AG04449 (cell line): ENCODE measurements at regions not wholly inside any gene's neighbourhood (a gene's known extent, or its start where the extent isn't known, plus 50 kb on each side); places are given as distances from the start of the nearest gene placed in this dataset.

ENCODE experiments used
- CTCF ChIA-PET: fragments of 350-600 bp; formaldehyde crosslinking; extraction: SDS; loops from one replicate; lab custom pipeline; 2021; ENCODE audit warnings: antibody characterized with exemption; lab: Yijun Ruan, JAX
- POLR2A ChIA-PET: fragments of 400-600, 350-600 bp; formaldehyde crosslinking; extraction: SDS; loops from one replicate; lab custom pipeline; 2020; ENCODE audit warnings: antibody characterized with exemption, inconsistent platforms; lab: Yijun Ruan, JAX
- DNase-seq: peaks from one replicate; pipeline ENCODE4 v3.0.0-alpha.2; 2010; ENCODE audit warnings: low read depth, low spot score
- H3K4me3 ChIP-seq: 2 replicates; pipeline ENCODE4 v1.5.1; 2011; ENCODE audit warnings: low read depth, mild to moderate bottlenecking, control low read depth, low read length
- CTCF ChIP-seq: IDR thresholded peaks from one replicate; pipeline ENCODE4 v1.5.1; 2011; ENCODE audit warnings: mild to moderate bottlenecking, moderate library complexity, low read length, control low read depth, inconsistent platforms; ENCODE audit not compliant: insufficient read depth; ENCODE audit errors: missing control alignments

DNA sequence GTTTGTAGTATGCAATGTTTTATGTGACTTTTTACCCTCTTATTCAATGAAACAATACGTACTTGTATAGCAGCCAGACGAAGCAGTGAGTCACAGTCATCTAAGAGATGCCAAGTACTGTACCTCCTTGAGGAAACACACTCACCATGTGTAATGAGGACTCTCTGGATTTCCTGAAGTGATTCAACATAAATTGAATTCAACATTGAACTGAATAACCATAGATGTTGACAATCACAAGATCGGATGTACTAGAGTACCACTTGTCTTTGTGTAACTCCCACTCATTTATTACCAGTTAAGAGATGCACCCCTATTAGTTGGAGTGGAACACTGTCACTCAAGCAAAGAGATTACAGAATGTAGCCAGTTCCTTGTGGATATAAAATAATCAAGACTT is 175.2 kb upstream of the HMGA2 start:
- ChIA-PET POLR2A (interaction anchor here (0.6 to 1.2 kb wide), 3 partner anchors 8 to 178 kb away, joined by 3 to 5 read pairs (median 3); no protein-coding TSS in a partner anchor), CTCF (interaction anchor here (1.1 to 1.7 kb wide), 3 partner anchors 9 to 47 kb away, joined by 3 to 4 read pairs (median 4); no protein-coding TSS in a partner anchor)
- DNase-seq = peak; percentile 98
- TF ChIP-seq CTCF = no peak
- H3K4me3 ChIP-seq = no peak overlapping the region

- DNase-seq = no peak
- ChIA-PET POLR2A (no interaction called here), CTCF (no interaction called here)
- H3K4me3 ChIP-seq = no peak overlapping the region
- no peak for TF ChIP-seq CTCF
Observed at GRCh38 chr12:65651060-65651459, 173.2 kb upstream of the HMGA2 start.

GRCh38 chr12:65653321-65653720 is 171.0 kb upstream of the HMGA2 start:
- H3K4me3 ChIP-seq = no peak overlapping the region
- ChIA-PET POLR2A (no interaction called here), CTCF (no interaction called here)
- no peak for TF ChIP-seq CTCF
- no peak for DNase-seq

- no peak for DNase-seq
- ChIA-PET CTCF (no interaction called here), POLR2A (no interaction called here)
- no peak overlapping the region for H3K4me3 ChIP-seq
- TF ChIP-seq CTCF = no peak
Observed at GRCh38 chr12:65653946-65654629, 170.2 kb upstream of the HMGA2 start.

DNA sequence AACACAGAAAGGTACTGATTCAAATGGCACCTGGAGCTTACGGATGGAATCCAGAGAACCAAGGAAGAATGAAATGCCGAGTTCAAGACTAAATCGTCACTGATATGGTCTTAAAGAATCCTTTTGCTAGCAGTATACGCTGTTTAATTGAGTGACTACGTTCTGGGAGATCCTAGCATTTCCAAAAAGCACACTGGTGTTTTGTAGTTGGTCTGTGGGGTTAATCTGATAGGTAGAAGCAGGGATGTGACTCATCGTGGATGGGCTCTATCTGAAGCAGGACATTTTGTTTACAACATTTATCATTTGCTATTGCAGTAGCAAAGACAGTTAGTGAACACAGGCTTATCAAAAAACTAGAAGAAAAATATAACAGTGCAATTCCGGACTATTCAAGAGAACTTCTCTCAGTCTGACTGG is 169.2 kb upstream of the HMGA2 start:
- no peak for DNase-seq
- POLR2A ChIA-PET = no interaction called here
- no peak for TF ChIP-seq CTCF
- H3K4me3 ChIP-seq = no peak overlapping the region
- CTCF ChIA-PET = no interaction called here

- TF ChIP-seq CTCF = no peak
- POLR2A ChIA-PET = interaction anchor here (1.0 to 2.0 kb wide), 10 partner anchors 21 to 168 kb away, joined by 3 to 8 read pairs (median 4); partner anchors contain the start of gene HMGA2
- DNase-seq = no peak
- H3K4me3 ChIP-seq = no peak overlapping the region
- CTCF ChIA-PET = interaction anchor here (1.4 kb wide), 1 partner anchor 54 kb away, joined by 6 read pairs; no protein-coding TSS in a partner anchor
Observed at GRCh38 chr12:65656156-65656882, 168.0 kb upstream of the HMGA2 start.
